Adrenal gland (tissue), 9 donors: ENCODE measurements at regions not wholly inside any gene's neighbourhood (a gene's known extent, or its start where the extent isn't known, plus 50 kb on each side); places are given as distances from the start of the nearest gene placed in this dataset.

ENCODE experiments used
- DNase-seq, 7 donors: peaks; one replicate each; pipeline ENCODE4 v3.0.0-alpha.2; 2019 to 2020
- H3K27ac ChIP-seq, 5 donors: fragments of 200-600 bp; sonication (generic) in 4 of 5; 1 replicate in 3 of 5; 2 replicates in 2 of 5; pipeline versions ENCODE4 v1.5.1 to v1.8.0; 2016 to 2020; ENCODE audit warnings: mild to moderate bottlenecking in 1 of 5
- H3K27me3 ChIP-seq: fragments of 200-600 bp; 2 replicates; pipeline ENCODE4 v1.8.0; 2021
- H3K36me3 ChIP-seq, 2 donors: fragments of 200-600 bp; replicated peaks in 1 of 2; 1 replicate in 1 of 2; 2 replicates in 1 of 2; pipeline versions ENCODE4 v1.5.1 to v1.8.0; 2018 to 2022
- H3K4me1 ChIP-seq, 2 donors: fragments of 200-600 bp; replicated peaks in 1 of 2; 1 replicate in 1 of 2; 2 replicates in 1 of 2; pipeline versions ENCODE4 v1.5.1 to v1.8.0; 2018 to 2021
- H3K4me3 ChIP-seq, 4 donors: fragments of 200-600 bp; sonication (generic) in 3 of 4; one replicate each; pipeline ENCODE4 v1.5.1; 2016 to 2018
- H3K9me3 ChIP-seq, 3 donors: fragments of 200-600 bp; sonication (generic) in 1 of 3; replicated peaks in 1 of 3; 1 replicate in 2 of 3; 2 replicates in 1 of 3; pipeline versions ENCODE4 v1.5.1 to v1.8.0; 2016 to 2021
- CTCF ChIP-seq, 6 experiments: fragments of 450-650 bp in 4 of 6; fragments of 200-600 bp in 2 of 6; sonication (generic) in 1 of 6; IDR thresholded peaks; 1 replicate in 5 of 6; 2 replicates in 1 of 6; pipeline versions ENCODE4 v1.5.1 to v1.8.0; 2016 to 2021; ENCODE audit warnings: antibody characterized with exemption in 6 of 6, mild to moderate bottlenecking in 2 of 6, moderate library complexity in 1 of 6
- POLR2A ChIP-seq, 2 donors: fragments of 450-650 bp; IDR thresholded peaks; one replicate each; pipeline ENCODE4 v1.6.1; 2017; ENCODE audit warnings: antibody characterized with exemption in 2 of 2, mild to moderate bottlenecking in 2 of 2, moderate library complexity in 1 of 2
- WGBS, 4 donors: extraction: QIAGEN DNeasy Blood & Tissue Kit in 2 of 4; methylation state at CpG; one replicate each; pipeline versions ENCODE4 v1.1.5 to v1.1.7; 2013 to 2017; 5-methylcytosine and 5-hydroxymethylcytosine counted together
- intact Hi-C, 2 donors: fragments of 100-400 bp; cut with DNase I; formaldehyde crosslinking; loops; one replicate each; pipeline versions ENCODE4 v1.14.1 to v1.15.0; 2022 to 2023
- donor health status: healthy with polysubstance abuse.
- donor health status: Bipolar disorder and iron deficiency.
- donor health status: DM: yes; HTN: yes; CAD: no.
- donor health status: DM: no; HTN: no; CAD: no.
- donor health status: DM: no; HTN: no; CAD: no.

- no peak overlapping the region for H3K4me3 ChIP-seq
- no peaks in the 10 kb centered on the region for H3K4me1 ChIP-seq
- H3K27ac ChIP-seq = no peak overlapping the region
- intact Hi-C loops = no loop called here
- TF ChIP-seq POLR2A (IDR thresholded peaks at IDR 0.05) (no peak), CTCF (IDR thresholded peaks at IDR 0.05) (no peak)
- H3K36me3 ChIP-seq = no peaks in the 10 kb centered on the region
- no peaks in the 10 kb centered on the region for H3K9me3 ChIP-seq
- no peak for DNase-seq
- WGBS, 4 donors = 70 to 79% (median 77%) methylated on average over 2 of the region's 2 CpGs
- H3K27me3 ChIP-seq = no peaks in the 10 kb centered on the region
Observed at GRCh38 chr5:104626122-104626521, 1063.5 kb upstream of the NUDT12 start.

GRCh38 chr5:104612005-104612404 is 1049.4 kb upstream of the NUDT12 start:
- H3K27ac ChIP-seq = no peak overlapping the region
- TF ChIP-seq CTCF (IDR thresholded peaks at IDR 0.05) = no peak
- no peak for TF ChIP-seq POLR2A (IDR thresholded peaks at IDR 0.05)
- intact Hi-C loops = no loop called here
- H3K4me3 ChIP-seq = no peak overlapping the region
- no peak for DNase-seq
- H3K36me3 ChIP-seq = no peaks in the 10 kb centered on the region
- 59 to 69% (median 63%) methylated on average over 6 of the region's 6 CpGs for WGBS, 4 donors
- no peaks in the 10 kb centered on the region for H3K27me3 ChIP-seq
- H3K4me1 ChIP-seq = no peaks in the 10 kb centered on the region
- H3K9me3 ChIP-seq = no peaks in the 10 kb centered on the region

DNA sequence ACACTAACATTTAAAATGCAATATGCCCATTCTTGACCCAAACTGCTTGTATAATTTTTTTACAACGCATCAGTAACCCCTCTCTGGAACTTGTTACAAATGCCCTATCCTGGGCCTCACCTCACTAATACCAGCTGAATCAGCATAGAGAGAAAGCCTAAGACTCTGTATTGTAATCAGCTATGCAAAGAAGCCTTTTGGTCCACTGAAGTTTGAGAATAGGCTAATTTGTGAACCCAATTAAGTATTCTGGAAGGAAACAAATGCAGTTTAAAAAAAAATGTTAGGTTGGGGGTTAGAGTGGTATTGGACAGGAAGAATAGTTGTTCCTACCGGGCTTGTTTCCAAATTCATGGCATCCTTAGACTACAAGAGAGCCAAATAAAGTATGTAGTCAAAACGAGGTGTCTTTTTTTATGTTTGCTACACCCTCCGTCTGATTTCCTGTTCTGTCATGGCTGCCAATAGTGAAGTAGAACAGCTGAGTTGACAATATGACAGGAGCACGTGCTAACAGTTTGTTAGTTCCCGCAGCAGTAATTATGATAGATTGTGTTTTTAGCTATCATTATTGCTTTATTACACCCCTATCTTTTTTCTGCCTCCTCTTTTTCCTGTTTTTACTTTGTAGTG is 1048.7 kb upstream of the NUDT12 start:
- WGBS, 4 donors = 51 to 60% (median 54%) methylated on average over 6 of the region's 6 CpGs
- no peak overlapping the region for H3K4me3 ChIP-seq
- intact Hi-C loops = no loop called here

DNA sequence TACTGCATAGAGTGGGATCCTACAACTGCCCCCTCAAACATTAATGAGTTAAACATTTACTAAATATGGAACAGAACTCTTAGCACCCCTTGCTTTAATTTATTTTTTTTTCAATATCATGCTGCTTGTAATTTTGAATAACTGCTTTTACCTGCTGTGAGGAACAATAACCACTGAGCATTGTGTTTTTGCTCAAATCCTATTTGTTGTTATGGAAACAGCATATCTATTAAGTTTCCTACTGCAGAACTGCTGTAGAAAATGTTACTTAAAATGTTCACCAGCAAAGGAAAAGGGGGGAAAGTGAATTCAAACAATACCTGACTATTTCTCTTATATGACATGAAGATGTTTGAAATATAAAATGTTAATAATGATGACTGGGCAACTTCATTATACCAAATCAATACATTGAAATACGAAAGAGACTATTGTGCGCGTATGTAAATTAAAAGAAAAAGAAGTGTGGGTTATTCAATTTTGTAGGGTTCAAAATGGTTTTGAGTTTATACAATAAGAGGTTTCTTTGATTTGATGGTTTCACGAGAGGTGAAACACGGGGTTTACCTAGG is 1043.8 kb upstream of the NUDT12 start:
- no peak for DNase-seq
- Histone ChIP-seq H3K27me3 (no peaks in the 10 kb centered on the region), H3K4me1 (no peaks in the 10 kb centered on the region), H3K9me3 (no peaks in the 10 kb centered on the region), H3K4me3 (no peak overlapping the region), H3K36me3 (no peaks in the 10 kb centered on the region), H3K27ac (no peak overlapping the region)
- 72 to 82% (median 74%) methylated on average over 5 of the region's 5 CpGs for WGBS, 4 donors
- TF ChIP-seq CTCF (IDR thresholded peaks at IDR 0.05) (no peak), POLR2A (IDR thresholded peaks at IDR 0.05) (no peak)
- intact Hi-C loops = no loop called here

More for the DNA sequence above, 1048.7 kb upstream of the NUDT12 start:
- no peak for DNase-seq
- Histone ChIP-seq H3K36me3 (no peaks in the 10 kb centered on the region), H3K27me3 (no peaks in the 10 kb centered on the region), H3K27ac (no peak overlapping the region), H3K9me3 (no peaks in the 10 kb centered on the region), H3K4me1 (no peaks in the 10 kb centered on the region)
- no peak for TF ChIP-seq POLR2A (IDR thresholded peaks at IDR 0.05)
- no peak for TF ChIP-seq CTCF (IDR thresholded peaks at IDR 0.05)
